GM23338 (cell line): ENCODE measurements at regions not wholly inside any gene's neighbourhood (a gene's known extent, or its start where the extent isn't known, plus 50 kb on each side); places are given as distances from the start of the nearest gene placed in this dataset.

ENCODE experiments used
- CREB1 ChIP-seq: fragments of 250-450 bp; sonication (Bioruptor Pico); IDR thresholded peaks from 2 replicates; pipeline ENCODE4 v1.5.0; 2020; ENCODE audit warnings: low read depth, mild to moderate bottlenecking, moderate library complexity
- EZH2phosphoT487 ChIP-seq: fragments of 200-600 bp; sonication (generic); IDR thresholded peaks from one replicate; pipeline ENCODE4 v1.8.1; 2018; ENCODE audit warnings: antibody characterized with exemption; ENCODE audit not compliant: unreplicated experiment
- POLR2AphosphoS5 ChIP-seq: IDR thresholded peaks from 2 replicates; pipeline ENCODE4 v1.6.1; 2016; ENCODE audit warnings: antibody characterized with exemption, low read depth
- TF ChIP-seq, protein P1 (sequence below), 2 experiments: fragments of 200-600 bp in 1 of 2; sonication (generic) in 1 of 2; conservative IDR thresholded peaks; 2 replicates each; pipeline versions ENCODE4 v1.5.1 to v1.6.1; 2016 to 2017; ENCODE audit warnings: antibody characterized with exemption in 2 of 2, low read depth in 2 of 2, mild to moderate bottlenecking in 2 of 2, moderate library complexity in 1 of 2

DNA sequence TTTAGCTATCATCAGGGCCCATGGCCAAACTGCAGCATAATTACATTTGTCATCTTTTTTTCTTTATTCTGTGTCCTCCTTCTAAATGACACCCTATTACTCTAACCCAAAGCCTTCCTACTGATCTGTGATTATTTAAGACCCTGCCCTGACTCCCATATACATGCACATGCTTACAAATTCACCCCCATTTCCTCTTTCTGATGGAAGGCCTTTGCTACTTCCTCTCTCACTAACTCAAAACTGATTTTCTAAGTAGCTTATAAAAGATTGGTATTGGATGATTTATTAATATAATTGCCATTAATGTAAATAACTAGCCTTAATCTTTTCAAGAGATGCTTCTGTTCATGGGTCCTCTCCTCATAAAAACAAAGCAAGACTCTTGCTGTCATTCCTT is 179.2 kb downstream of the EDEM1 start:
- TF ChIP-seq, protein P1, sequence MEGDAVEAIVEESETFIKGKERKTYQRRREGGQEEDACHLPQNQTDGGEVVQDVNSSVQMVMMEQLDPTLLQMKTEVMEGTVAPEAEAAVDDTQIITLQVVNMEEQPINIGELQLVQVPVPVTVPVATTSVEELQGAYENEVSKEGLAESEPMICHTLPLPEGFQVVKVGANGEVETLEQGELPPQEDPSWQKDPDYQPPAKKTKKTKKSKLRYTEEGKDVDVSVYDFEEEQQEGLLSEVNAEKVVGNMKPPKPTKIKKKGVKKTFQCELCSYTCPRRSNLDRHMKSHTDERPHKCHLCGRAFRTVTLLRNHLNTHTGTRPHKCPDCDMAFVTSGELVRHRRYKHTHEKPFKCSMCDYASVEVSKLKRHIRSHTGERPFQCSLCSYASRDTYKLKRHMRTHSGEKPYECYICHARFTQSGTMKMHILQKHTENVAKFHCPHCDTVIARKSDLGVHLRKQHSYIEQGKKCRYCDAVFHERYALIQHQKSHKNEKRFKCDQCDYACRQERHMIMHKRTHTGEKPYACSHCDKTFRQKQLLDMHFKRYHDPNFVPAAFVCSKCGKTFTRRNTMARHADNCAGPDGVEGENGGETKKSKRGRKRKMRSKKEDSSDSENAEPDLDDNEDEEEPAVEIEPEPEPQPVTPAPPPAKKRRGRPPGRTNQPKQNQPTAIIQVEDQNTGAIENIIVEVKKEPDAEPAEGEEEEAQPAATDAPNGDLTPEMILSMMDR (conservative IDR thresholded peaks at IDR 0.05; ENCODE audit: low read depth in 2 of 2) = no peak
- TF ChIP-seq EZH2phosphoT487 (no peak), POLR2AphosphoS5 (no peak), CREB1 (CRISPR knock-in tag) (no peak)
